ENCODE measurements at regions not wholly inside any gene's neighbourhood (a gene's known extent, or its start where the extent isn't known, plus 50 kb on each side); places are given as distances from the start of the nearest gene placed in this dataset.

DNA sequence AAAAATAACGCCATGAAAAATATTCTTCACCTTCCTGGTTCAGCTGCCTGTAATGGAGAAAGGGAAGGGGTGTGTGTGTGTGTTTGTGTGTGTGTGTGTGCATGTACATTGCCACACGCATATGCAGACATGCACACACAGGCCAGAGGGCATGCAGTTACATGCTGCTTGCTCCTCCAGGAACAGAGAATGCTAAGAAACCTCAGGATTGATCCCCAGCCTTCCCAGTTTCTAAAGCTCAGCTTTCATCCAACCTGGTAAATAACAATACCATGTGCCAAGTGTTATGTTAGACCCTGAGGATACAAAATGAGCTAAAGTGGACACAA, 241.7 kb downstream of the SPTSSA start:
- TF ChIP-seq CTCF (IDR thresholded peaks at IDR 0.05) (no peak), POLR2A (IDR thresholded peaks at IDR 0.05) (no peak), EP300 (IDR thresholded peaks at IDR 0.05) (no peak)
